HG02884 (cell line): ENCODE measurements at regions not wholly inside any gene's neighbourhood (a gene's known extent, or its start where the extent isn't known, plus 50 kb on each side); places are given as distances from the start of the nearest gene placed in this dataset.

ENCODE experiments used
- ATAC-seq: cut with Tn5 transposase; IDR thresholded peaks from one replicate; pipeline ENCODE4 v1.9.1; 2021; ENCODE audit warnings: mild to moderate bottlenecking, moderate library complexity; ENCODE audit not compliant: unreplicated experiment

DNA sequence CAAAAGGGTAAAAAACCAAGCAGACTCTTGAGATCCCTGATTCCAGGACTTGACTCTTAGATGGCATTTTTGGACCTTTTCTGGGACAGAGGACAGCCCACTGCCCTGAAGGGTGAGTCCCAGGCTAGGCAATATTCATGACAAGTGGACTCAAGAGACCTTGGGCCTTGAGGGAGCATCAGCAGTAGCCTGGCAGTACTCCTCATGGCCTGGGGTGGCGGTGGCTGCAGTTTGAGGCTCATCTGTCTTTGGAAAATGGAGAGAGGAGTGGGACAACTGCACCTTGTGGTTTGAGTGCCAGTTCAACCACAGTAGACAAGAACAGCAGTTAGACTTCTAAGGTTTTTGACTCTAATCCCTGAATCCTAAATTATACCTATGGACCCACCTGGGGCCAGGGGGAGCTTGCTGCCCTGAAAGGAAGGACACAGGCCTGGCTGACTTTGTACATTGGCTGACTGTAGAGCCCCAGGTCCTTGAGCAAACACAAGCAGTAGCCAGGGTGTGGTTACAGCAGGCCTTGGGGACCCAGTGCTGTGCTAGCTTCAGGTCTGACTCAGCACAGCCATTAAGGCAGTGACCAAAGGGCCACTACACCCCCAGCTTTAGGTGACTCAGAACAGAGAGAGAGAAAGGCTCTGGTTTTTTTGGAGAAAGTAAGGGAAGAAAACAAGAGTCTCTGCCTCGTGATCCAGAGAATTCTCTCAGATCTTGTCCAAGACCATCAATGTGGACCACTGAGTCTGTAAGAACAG is 1023.2 kb downstream of the KCNT2 start:
- no peak for ATAC-seq

GRCh38 chr1:195580988-195581387 is 1027.3 kb downstream of the KCNT2 start:
- no peak for ATAC-seq

GRCh38 chr1:195577748-195578147 is 1030.5 kb downstream of the KCNT2 start:
- ATAC-seq: no peak

- no peak for ATAC-seq
Observed at GRCh38 chr1:195576641-195577040, 1031.6 kb downstream of the KCNT2 start.

GRCh38 chr1:195574511-195574910 is 1033.7 kb downstream of the KCNT2 start:
- ATAC-seq: no peak

DNA sequence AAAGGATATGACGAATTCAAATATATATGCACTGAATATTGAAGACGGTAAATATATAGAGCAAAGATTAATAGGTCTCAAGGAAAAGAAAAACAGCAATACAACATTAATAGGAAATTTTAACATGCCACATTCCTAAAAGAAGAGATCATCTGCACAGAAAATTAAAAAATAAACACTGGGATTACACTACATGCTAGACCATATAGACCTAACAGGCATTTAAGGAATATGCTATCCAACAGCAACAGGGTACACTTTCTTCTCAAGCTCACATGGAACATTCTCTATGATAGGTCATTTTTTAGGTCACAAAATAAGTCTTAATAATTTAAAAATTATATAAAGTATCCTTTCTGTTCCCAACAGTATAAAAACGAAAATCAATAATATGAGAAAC is 1038.3 kb downstream of the KCNT2 start:
- ATAC-seq: no peak

DNA sequence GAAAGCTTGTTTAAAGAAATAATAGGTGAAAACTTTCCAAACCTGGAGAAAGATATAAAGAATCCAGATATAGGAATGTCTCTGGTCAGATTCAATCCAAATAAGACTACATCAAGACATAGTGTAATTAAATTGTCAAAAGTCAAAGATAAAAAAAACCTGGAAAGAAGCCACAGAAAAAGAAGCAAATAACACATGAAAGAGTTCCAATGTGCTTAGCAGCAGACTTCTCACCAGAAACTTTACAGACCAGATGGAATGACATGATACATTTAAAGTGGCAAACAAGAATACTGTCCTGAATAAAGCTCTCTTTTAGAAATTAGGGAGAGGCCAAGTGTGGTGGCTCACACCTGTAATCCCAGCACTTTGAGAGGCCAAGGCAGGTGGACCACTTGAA is 1039.9 kb downstream of the KCNT2 start:
- ATAC-seq: no peak

DNA sequence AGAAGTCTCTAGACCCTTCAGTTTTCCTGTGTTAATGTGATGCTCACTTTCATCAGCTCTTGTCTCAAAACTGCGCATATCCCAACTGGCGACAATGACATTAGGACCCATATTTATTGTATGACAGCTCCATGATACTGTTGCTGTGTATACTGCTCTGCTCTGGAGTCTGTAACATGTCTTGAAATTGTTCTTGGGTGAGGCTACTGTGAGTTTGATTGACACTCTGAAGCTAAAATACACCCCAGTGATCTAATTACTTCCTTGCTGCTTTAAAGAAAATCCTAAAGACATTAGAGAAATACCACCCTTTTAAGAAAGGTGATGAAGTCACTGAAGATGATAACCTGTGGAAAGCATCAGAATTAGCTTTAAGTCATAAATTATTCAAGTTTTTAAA is 1046.2 kb downstream of the KCNT2 start:
- no peak for ATAC-seq

- no peak for ATAC-seq
Observed at GRCh38 chr1:195550071-195550862, 1058.0 kb downstream of the KCNT2 start.

GRCh38 chr1:195530961-195531360 is 1077.3 kb downstream of the KCNT2 start:
- ATAC-seq: no peak

DNA sequence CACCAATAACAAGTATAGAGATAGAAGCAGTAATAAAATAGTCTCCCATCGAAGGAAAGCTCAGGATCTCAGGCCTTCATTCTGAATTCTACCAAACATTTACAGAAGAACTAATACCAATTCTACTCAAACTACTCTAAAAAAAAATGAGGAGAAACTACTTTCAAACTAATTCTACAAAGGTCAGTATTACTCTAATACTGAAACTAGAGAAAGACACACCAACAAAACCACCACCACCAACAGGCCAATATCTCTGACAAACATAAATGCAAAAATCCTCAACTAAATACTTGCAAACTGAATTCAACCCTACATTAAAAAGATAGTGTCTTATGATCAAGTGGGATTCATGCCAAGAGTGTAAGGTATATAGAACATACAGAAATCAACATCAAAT is 1078.4 kb downstream of the KCNT2 start:
- no peak for ATAC-seq

- no peak for ATAC-seq
Observed at GRCh38 chr1:195520757-195521156, 1087.5 kb downstream of the KCNT2 start.

DNA sequence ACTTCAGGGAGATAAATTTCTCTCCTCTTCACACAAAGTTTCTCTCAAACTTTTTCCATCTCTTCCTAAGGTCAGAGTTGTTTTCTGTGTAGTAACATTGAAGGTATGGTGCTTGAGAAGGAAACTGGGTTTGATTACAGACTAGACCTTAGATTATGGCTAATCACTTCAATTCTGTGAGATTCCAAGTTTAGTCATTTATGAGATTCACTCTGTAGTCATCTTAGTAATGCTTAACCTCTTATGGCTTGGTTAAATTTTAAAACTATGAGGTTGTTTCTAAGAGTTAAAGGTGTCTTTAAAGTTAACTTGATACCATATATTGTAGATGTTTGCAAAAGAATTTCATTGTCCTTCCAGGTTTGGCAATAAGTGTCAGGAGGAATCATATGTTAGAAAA is 1092.2 kb downstream of the KCNT2 start:
- no peak for ATAC-seq

GRCh38 chr1:195511501-195511900 is 1096.7 kb downstream of the KCNT2 start:
- no peak for ATAC-seq

- ATAC-seq: no peak
Observed at GRCh38 chr1:195501118-195501517, 1107.1 kb downstream of the KCNT2 start.

DNA sequence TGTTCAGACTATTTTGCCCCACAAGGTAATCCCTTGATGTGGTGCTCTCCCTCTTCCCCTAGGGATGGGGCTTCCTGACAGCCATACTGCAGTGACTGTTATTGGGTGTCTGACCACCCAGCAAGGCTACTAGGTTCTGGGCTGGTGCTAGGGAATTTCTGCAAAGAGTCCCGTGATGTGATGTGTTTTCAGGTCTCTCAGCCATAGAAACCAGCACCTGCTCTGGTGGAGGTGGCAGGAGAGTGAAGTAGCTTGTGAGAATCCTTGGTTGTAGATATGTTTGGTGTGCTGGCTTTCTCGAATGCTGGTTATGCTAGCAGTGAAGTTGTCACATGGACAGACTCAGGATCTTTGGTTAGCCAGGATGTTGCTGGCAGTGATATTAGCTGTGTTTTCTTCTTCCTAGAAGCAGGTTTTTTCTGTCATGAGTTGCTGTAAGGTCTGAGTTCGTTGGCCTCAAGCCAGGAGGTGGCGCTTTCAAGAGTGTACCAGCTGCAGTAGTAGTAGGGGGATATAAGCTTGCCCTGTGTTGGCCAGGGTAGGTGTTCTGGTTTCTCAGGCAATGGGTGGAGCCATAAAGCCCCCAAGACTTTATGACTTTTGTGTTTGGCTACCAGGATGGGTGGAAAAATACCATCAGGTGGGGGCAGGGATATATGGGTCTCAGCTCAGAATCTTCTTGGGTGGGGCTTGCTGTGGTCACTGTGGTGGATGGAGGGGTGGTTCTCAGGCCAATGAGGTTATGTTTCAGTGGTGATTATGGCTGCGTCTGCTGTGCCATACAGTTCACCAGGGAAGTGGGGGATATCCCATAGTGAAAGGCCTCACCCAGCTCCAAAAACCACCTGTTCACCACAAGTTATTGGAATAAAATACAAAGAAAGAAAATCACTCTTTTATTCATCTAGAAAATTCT is 1112.3 kb downstream of the KCNT2 start:
- no peak for ATAC-seq

- ATAC-seq: no peak
Observed at GRCh38 chr1:195482137-195482536, 1126.1 kb downstream of the KCNT2 start.

DNA sequence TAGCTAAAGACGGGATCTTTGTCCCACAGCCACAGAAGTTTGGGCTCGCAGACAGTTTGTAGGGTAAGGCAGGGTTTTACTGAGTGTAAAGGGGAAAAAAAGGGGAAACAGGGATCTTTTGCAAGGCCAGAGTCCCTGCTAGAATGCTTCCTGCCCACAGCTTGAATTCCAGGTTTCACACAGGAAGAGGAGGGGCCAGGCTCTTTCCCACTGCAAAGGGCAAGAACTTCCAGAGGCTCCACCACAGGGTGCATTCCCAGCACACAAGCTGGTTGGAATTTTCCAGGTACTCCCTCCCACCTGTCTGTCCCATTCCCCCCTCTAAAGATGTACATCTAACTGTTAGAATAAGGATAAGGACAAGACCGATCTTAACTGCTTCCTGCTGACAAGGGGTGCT is 1126.9 kb downstream of the KCNT2 start:
- ATAC-seq: no peak

DNA sequence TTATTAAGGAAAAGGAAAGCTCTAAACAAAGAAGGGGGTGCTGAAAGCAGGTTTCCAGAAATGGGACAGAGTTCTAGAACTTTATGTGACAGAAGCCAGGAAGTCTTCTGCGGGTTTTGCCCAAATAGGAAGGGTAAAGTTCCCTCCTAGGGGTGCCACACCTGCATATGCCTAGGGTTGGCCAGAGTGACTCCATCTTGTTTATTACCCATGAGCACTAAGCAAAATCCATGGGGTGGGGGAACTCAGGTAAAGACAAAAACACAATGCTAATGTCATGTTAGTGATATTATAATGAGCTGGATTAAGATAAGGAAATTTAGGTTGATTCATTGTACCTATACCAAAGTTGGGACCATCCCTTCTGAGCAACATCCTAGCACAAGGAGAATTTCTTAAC is 1132.7 kb downstream of the KCNT2 start:
- no peak for ATAC-seq

GRCh38 chr1:195472291-195472690 is 1135.9 kb downstream of the KCNT2 start:
- ATAC-seq: no peak

DNA sequence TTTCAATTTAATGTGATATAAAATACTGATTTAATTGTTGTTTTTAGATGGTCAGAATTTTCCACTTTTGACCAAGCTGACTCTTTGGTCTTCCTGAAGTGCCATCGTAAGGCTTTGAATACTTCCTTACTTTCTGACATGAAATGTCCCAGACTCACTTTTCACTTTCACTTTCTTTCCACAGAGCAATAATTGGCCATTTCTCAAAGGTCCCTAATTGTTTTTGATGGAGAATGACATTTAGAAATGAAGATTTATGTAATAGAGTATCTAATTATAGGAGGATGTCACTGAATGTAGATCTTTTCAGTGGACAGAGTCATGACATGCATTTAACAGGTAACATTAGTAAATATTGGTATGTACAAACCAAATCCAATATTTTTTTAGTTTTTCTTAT is 1141.6 kb downstream of the KCNT2 start:
- no peak for ATAC-seq
